Gastroesophageal sphincter (tissue), 4 donors: ENCODE measurements at regions not wholly inside any gene's neighbourhood (a gene's known extent, or its start where the extent isn't known, plus 50 kb on each side); places are given as distances from the start of the nearest gene placed in this dataset.

ENCODE experiments used
- ATAC-seq: fragments of 150-250 bp; one replicate; pipeline ENCODE4 v1.9.1; 2016; ENCODE audit warnings: mild to moderate bottlenecking, moderate library complexity
- H3K27ac ChIP-seq, 4 donors: fragments of 200-600 bp; sonication (generic) in 3 of 4; 1 replicate in 3 of 4; 2 replicates in 1 of 4; pipeline ENCODE4 v1.5.1; 2016 to 2019
- H3K27me3 ChIP-seq: fragments of 200-600 bp; sonication (generic); one replicate; pipeline ENCODE4 v1.5.1; 2019
- H3K36me3 ChIP-seq, 2 donors: fragments of 200-600 bp; sonication (generic); one replicate each; pipeline ENCODE4 v1.5.1; 2019; ENCODE audit warnings: control low read depth in 1 of 2
- H3K4me1 ChIP-seq, 3 donors: fragments of 200-600 bp; sonication (generic); 1 replicate in 2 of 3; 2 replicates in 1 of 3; pipeline ENCODE4 v1.5.1; 2016 to 2019; ENCODE audit warnings: control low read depth in 2 of 3
- H3K4me3 ChIP-seq, 2 donors: fragments of 200-600 bp; sonication (generic); one replicate each; pipeline ENCODE4 v1.5.1; 2019; ENCODE audit warnings: mild to moderate bottlenecking in 1 of 2, moderate library complexity in 1 of 2
- H3K9me3 ChIP-seq, 3 donors: fragments of 200-600 bp; sonication (generic); one replicate each; pipeline ENCODE4 v1.5.1; 2017 to 2019; ENCODE audit warnings: control low read depth in 2 of 3
- EP300 ChIP-seq: sonication (generic); formaldehyde crosslinking; IDR thresholded peaks from one replicate; pipeline ENCODE4 v1.6.1; 2017; ENCODE audit warnings: antibody characterized with exemption, mild to moderate bottlenecking
- POLR2A ChIP-seq, 2 donors: fragments of 450-650 bp; IDR thresholded peaks; one replicate each; pipeline ENCODE4 v1.6.1; 2017; ENCODE audit warnings: antibody characterized with exemption in 2 of 2, mild to moderate bottlenecking in 2 of 2, moderate library complexity in 1 of 2
- POLR2AphosphoS5 ChIP-seq: sonication (generic); formaldehyde crosslinking; IDR thresholded peaks from one replicate; pipeline ENCODE4 v1.6.1; 2017; ENCODE audit warnings: antibody characterized with exemption
- WGBS, 2 donors: methylation state at CpG; one replicate each; pipeline ENCODE4 v1.1.5; 2018; ENCODE audit warnings: low coverage in 1 of 2; 5-methylcytosine and 5-hydroxymethylcytosine counted together
- TF ChIP-seq, protein P1 (sequence below), 4 experiments: fragments of 200-600 bp in 2 of 4; fragments of 450-650 bp in 2 of 4; sonication (generic) in 1 of 4; IDR thresholded peaks; one replicate each; pipeline ENCODE4 v1.5.1; 2017 to 2019; ENCODE audit warnings: antibody characterized with exemption in 4 of 4, mild to moderate bottlenecking in 2 of 4, moderate library complexity in 2 of 4

DNA sequence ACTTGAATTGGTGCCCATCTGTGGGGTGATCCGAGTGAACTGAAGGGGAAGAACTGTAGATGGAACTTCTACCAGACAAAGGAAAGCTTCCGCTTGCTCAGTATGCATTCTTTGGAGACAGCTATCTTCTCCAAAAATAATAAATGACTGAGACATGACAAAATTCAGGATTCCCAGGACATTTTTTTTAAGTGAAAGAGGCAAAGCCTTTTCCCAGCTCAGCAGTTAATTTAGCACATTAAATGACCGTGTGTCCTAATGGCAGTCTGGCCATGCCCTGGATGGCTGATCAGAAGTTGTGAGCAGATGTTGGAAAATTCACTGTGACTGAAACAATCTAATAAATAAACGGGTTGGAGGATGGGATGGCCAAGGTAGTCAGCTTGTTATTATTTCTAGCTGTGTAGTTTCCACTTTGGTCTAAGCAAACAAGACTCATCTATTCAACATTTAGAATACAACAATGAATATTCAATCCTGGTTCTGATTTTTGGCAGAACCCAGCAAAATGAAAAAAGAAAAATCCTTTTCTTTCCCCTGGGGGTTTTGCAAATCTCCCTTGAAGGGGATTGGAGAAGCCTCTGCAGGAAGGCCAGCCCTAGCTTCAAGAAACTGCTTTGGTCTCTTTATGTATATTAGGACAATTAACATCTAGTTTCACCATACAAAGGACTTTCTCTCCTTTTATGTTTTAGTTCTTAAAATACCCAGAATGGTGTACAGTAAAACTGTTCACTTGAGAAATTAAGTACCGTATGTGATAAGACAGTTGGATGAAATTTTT lies 540.9 kb upstream of the MDFIC2 start:
- no peak for ATAC-seq
- Histone ChIP-seq H3K27ac (peak overlapping the region in 3 of 4 donors; percentile 51 to 78 (median 59)), H3K36me3 (no peaks in the 10 kb centered on the region), H3K9me3 (no peaks in the 10 kb centered on the region), H3K27me3 (no peaks in the 10 kb centered on the region), H3K4me3 (no peak overlapping the region), H3K4me1 (peaks cover 0 to 77% (median 5%) of the 10 kb centered on the region in 3 donors)
- 61 to 69% methylated on average over 3 to 5 of the region's 5 CpGs for WGBS, 2 donors
- TF ChIP-seq POLR2A (IDR thresholded peaks at IDR 0.05) (no peak), POLR2AphosphoS5 (no peak), EP300 (no peak)
- TF ChIP-seq, protein P1, sequence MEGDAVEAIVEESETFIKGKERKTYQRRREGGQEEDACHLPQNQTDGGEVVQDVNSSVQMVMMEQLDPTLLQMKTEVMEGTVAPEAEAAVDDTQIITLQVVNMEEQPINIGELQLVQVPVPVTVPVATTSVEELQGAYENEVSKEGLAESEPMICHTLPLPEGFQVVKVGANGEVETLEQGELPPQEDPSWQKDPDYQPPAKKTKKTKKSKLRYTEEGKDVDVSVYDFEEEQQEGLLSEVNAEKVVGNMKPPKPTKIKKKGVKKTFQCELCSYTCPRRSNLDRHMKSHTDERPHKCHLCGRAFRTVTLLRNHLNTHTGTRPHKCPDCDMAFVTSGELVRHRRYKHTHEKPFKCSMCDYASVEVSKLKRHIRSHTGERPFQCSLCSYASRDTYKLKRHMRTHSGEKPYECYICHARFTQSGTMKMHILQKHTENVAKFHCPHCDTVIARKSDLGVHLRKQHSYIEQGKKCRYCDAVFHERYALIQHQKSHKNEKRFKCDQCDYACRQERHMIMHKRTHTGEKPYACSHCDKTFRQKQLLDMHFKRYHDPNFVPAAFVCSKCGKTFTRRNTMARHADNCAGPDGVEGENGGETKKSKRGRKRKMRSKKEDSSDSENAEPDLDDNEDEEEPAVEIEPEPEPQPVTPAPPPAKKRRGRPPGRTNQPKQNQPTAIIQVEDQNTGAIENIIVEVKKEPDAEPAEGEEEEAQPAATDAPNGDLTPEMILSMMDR (IDR thresholded peaks at IDR 0.05): no peak

- peak overlapping the region; percentile 61 to 78 (median 72) for H3K27ac ChIP-seq
- peak; percentile 94 for ATAC-seq
- TF ChIP-seq, protein P1 (IDR thresholded peaks at IDR 0.05): no peak
- peak; percentile 90 for TF ChIP-seq POLR2AphosphoS5
- no peak for TF ChIP-seq POLR2A (IDR thresholded peaks at IDR 0.05)
- H3K36me3 ChIP-seq: no peaks in the 10 kb centered on the region
- 29 to 49% methylated on average over 6 of the region's 6 CpGs for WGBS, 2 donors
- H3K27me3 ChIP-seq: no peaks in the 10 kb centered on the region
- H3K9me3 ChIP-seq: no peaks in the 10 kb centered on the region
- H3K4me3 ChIP-seq: no peak overlapping the region
- H3K4me1 ChIP-seq: peaks cover 0 to 54% (median 2%) of the 10 kb centered on the region in 3 donors
These were observed 537.7 kb upstream of the MDFIC2 start for GRCh38 chr3:70849911-70850699.

DNA sequence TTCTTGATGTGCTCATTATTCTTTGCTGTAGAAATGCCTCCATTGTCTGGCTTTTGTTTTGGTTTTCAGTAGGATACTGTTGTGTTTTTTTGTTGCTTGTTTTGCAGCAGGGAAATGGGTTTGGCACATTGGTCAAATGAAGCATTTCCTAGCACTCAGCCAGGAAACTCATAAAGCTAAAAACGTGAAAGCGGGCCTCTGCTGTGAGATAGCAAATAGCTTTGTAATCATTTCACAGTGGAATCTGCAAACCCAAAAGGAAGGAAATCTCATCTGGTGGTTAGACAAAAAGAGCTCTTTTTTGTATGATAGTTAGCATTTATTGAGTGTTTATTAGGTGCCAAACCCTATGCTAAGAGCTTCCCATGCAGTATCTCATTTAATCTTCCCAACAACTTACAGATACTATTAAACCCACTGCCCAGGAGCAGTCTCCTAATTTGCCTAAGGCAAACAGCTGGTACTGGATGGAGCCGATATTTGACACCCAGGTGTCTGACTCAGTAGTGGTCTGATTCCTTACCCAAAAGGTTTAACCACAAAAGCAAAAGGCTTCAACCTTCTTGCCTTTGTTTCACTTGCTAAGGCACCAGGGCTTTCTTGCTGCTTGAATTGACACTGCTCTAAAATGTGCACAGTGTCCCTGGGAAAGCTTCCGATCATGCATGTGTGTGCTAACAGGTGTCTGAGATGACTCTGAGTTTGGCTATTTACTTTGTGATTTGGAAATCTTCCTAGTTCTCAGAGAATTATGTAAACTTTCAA lies 527.9 kb upstream of the MDFIC2 start:
- H3K9me3 ChIP-seq: no peaks in the 10 kb centered on the region
- H3K4me3 ChIP-seq: no peak overlapping the region
- H3K4me1 ChIP-seq: peaks cover 0 to 10% (median 0%) of the 10 kb centered on the region in 3 donors
- WGBS, 2 donors: 70 to 71% methylated on average over 2 to 4 of the region's 4 CpGs
- H3K27ac ChIP-seq: no peak overlapping the region
- no peak for ATAC-seq
- TF ChIP-seq POLR2AphosphoS5 (no peak), POLR2A (IDR thresholded peaks at IDR 0.05) (no peak), EP300 (no peak)
- TF ChIP-seq, protein P1 (IDR thresholded peaks at IDR 0.05): no peak
- H3K27me3 ChIP-seq: no peaks in the 10 kb centered on the region
- no peaks in the 10 kb centered on the region for H3K36me3 ChIP-seq

DNA sequence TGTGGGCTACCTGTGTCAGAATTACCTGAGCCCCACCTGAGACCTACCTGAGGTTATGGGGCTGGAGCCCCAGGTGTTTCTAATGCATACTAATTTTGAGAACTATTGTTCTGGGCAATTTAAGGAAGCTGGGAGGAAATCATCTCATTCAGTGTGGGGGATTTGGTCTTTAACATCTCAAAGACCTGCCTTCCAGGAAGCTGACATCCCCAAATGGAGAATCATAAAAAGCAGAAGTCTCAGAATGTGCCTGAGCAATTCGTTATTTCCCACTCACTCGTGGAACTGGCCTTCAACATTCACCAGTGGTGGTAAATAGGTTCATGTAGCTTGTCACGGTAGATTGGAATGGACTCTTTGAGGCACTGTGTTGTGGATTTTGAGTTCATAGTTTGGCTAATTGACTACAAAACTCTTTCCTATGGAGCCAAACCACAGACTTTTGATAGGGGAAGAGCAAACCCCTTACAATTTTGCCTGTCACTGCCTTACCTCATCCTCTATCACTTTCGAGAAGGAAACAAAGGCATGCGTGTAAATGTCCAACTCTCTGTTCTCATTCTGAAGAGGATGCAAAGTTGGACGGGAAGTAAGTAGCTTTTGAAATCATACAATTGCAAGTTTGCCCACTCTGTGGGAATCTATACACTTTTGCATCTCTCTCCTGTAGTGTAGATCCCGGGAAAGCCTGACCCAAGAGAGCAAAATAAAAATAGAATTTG lies 521.0 kb upstream of the MDFIC2 start:
- no peak overlapping the region for H3K4me3 ChIP-seq
- no peaks in the 10 kb centered on the region for H3K27me3 ChIP-seq
- H3K9me3 ChIP-seq: no peaks in the 10 kb centered on the region
- TF ChIP-seq EP300 (no peak), POLR2A (IDR thresholded peaks at IDR 0.05) (no peak), POLR2AphosphoS5 (no peak)
- TF ChIP-seq, protein P1 (IDR thresholded peaks at IDR 0.05): no peak
- WGBS, 2 donors: 67 to 87% methylated on average over 4 to 6 of the region's 7 CpGs
- H3K27ac ChIP-seq: peak overlapping the region in 3 of 4 donors; percentile 74 to 77 (median 77)
- H3K4me1 ChIP-seq: peaks cover 0 to 23% (median 9%) of the 10 kb centered on the region in 3 donors
- H3K36me3 ChIP-seq: no peaks in the 10 kb centered on the region
- no peak for ATAC-seq
